Jurkat, Clone E6-1 (cell line): ENCODE measurements at regions not wholly inside any gene's neighbourhood (a gene's known extent, or its start where the extent isn't known, plus 50 kb on each side); places are given as distances from the start of the nearest gene placed in this dataset.
"Not testable (repeated sequence)": the region's sequence is repeated elsewhere in the genome, so short reads cannot be mapped to it uniquely, and the experiment has no call there.

ENCODE experiments used
- DNase-seq: peaks from one replicate; pipeline ENCODE4 v3.0.0-alpha.2; 2011; ENCODE audit warnings: low read depth, low spot score
- H3K4me3 ChIP-seq: 2 replicates; pipeline ENCODE4 v1.5.1; 2011; ENCODE audit warnings: mild to moderate bottlenecking, low read length, control low read depth, moderate library complexity

GRCh38 chr20:53859684-53860083 is 210.7 kb downstream of the BCAS1 start:
- no peak for DNase-seq
- H3K4me3 ChIP-seq, result no peak overlapping the region

- not testable (repeated sequence) for H3K4me3 ChIP-seq, DNase-seq
Observed at GRCh38 chr20:53859009-53859408, 211.4 kb downstream of the BCAS1 start.

GRCh38 chr20:53858516-53858915 is 211.9 kb downstream of the BCAS1 start:
- not testable (repeated sequence) for DNase-seq, H3K4me3 ChIP-seq

- H3K4me3 ChIP-seq, result no peak overlapping the region
- no peak for DNase-seq
Observed at GRCh38 chr20:53857723-53858236, 212.6 kb downstream of the BCAS1 start.

GRCh38 chr20:53856300-53857295 is 213.8 kb downstream of the BCAS1 start:
- no peak overlapping the region for H3K4me3 ChIP-seq
- DNase-seq, result no peak

GRCh38 chr20:53855733-53856132 is 214.7 kb downstream of the BCAS1 start:
- no peak overlapping the region for H3K4me3 ChIP-seq
- DNase-seq, result no peak

- DNase-seq, H3K4me3 ChIP-seq: not testable (repeated sequence)
Observed at GRCh38 chr20:53854609-53854926, 215.8 kb downstream of the BCAS1 start.

- DNase-seq, result no peak
- no peak overlapping the region for H3K4me3 ChIP-seq
Observed at GRCh38 chr20:53853111-53853713, 217.2 kb downstream of the BCAS1 start.

- no peak overlapping the region for H3K4me3 ChIP-seq
- DNase-seq, result no peak
Observed at GRCh38 chr20:53852691-53853090, 217.7 kb downstream of the BCAS1 start.

GRCh38 chr20:53852014-53852413 is 218.4 kb downstream of the BCAS1 start:
- DNase-seq, result no peak
- no peak overlapping the region for H3K4me3 ChIP-seq

- no peak for DNase-seq
- H3K4me3 ChIP-seq, result no peak overlapping the region
Observed at GRCh38 chr20:53850319-53850718, 220.1 kb downstream of the BCAS1 start.

- H3K4me3 ChIP-seq, result no peak overlapping the region
- no peak for DNase-seq
Observed at GRCh38 chr20:53849471-53850059, 220.8 kb downstream of the BCAS1 start.

GRCh38 chr20:53848304-53848703 is 222.1 kb downstream of the BCAS1 start:
- no peak overlapping the region for H3K4me3 ChIP-seq
- no peak for DNase-seq

- DNase-seq, result no peak
- no peak overlapping the region for H3K4me3 ChIP-seq
Observed at GRCh38 chr20:53847837-53848170, 222.6 kb downstream of the BCAS1 start.

GRCh38 chr20:53847139-53847836 is 223.1 kb downstream of the BCAS1 start:
- peak; percentile 87 for DNase-seq
- 0 out of 2 replicates have a peak overlapping the region, but pooled peaks have one; percentile 1 for H3K4me3 ChIP-seq

GRCh38 chr20:53846640-53847039 is 223.8 kb downstream of the BCAS1 start:
- DNase-seq, result no peak

GRCh38 chr20:53845980-53846379 is 224.4 kb downstream of the BCAS1 start:
- DNase-seq, result no peak
- H3K4me3 ChIP-seq, result no peak overlapping the region

More at GRCh38 chr20:53846640-53847039, 223.8 kb downstream of the BCAS1 start:
- no peak overlapping the region for H3K4me3 ChIP-seq

- no peak for DNase-seq
- H3K4me3 ChIP-seq, result no peak overlapping the region
Observed at GRCh38 chr20:53844259-53844658, 226.1 kb downstream of the BCAS1 start.

GRCh38 chr20:53843645-53844044 is 226.7 kb downstream of the BCAS1 start:
- DNase-seq, result no peak
- H3K4me3 ChIP-seq, result no peak overlapping the region
